GM12878 (cell line): ENCODE measurements at regions not wholly inside any gene's neighbourhood (a gene's known extent, or its start where the extent isn't known, plus 50 kb on each side); places are given as distances from the start of the nearest gene placed in this dataset.
A peak's percentile ranks its signal among the peaks of the same experiment; 100 is the strongest.

Experiments used
- ATF2 ChIP-seq: IDR thresholded peaks from 2 replicates; pipeline ENCODE4 v1.6.1; 2012; ENCODE audit warnings: low read length, inconsistent platforms
- ATF7 ChIP-seq: fragments of 450-650 bp; IDR thresholded peaks from 2 replicates; pipeline ENCODE4 v1.6.1; 2016; ENCODE audit warnings: low read depth, mild to moderate bottlenecking
- CBX5 ChIP-seq: sonication (generic); IDR thresholded peaks from 2 replicates; pipeline ENCODE4 v1.6.1; 2016; ENCODE audit warnings: low read depth, moderate library complexity, mild to moderate bottlenecking, inconsistent platforms
- E2F4 ChIP-seq: IDR thresholded peaks from 2 replicates; pipeline ENCODE4 v1.6.1; 2012; ENCODE audit warnings: low read depth, low read length, improper control_type of control experiment
- EP300 ChIP-seq, 2 experiments: fragments of 150-350 bp in 1 of 2; IDR thresholded peaks; 2 replicates each; pipeline ENCODE4 v1.6.1; 2011 to 2012; ENCODE audit warnings: low read depth in 2 of 2, low read length in 2 of 2, borderline replicate concordance in 1 of 2, improper control_type of control experiment in 1 of 2, inconsistent platforms in 1 of 2; ENCODE audit not compliant: control insufficient read depth in 1 of 2
- ESRRA ChIP-seq: IDR thresholded peaks from 2 replicates; pipeline ENCODE4 v1.6.1; 2012; ENCODE audit warnings: mild to moderate bottlenecking, low read length, improper control_type of control experiment
- GATAD2B ChIP-seq: fragments of 450-650 bp; conservative IDR thresholded peaks from 2 replicates; pipeline ENCODE4 v1.6.1; 2017; ENCODE audit warnings: low read depth, mild to moderate bottlenecking, moderate library complexity
- NRF1 ChIP-seq: conservative IDR thresholded peaks from 2 replicates; pipeline ENCODE4 v1.6.1; 2011; ENCODE audit warnings: mild to moderate bottlenecking, low read depth, low read length, improper control_type of control experiment
- PKNOX1 ChIP-seq: fragments of 450-650 bp; IDR thresholded peaks from 2 replicates; pipeline ENCODE4 v1.6.1; 2016; ENCODE audit warnings: mild to moderate bottlenecking
- RAD21 ChIP-seq: IDR thresholded peaks from 2 replicates; pipeline ENCODE4 v1.6.1; 2011; ENCODE audit warnings: mild to moderate bottlenecking, low read depth, low read length, moderate library complexity; ENCODE audit not compliant: insufficient read depth
- RB1 ChIP-seq: fragments of 450-650 bp; formaldehyde crosslinking; IDR thresholded peaks from 2 replicates; pipeline ENCODE4 v1.6.1; 2017; ENCODE audit warnings: mild to moderate bottlenecking, borderline replicate concordance
- RCOR1 ChIP-seq: conservative IDR thresholded peaks from 2 replicates; pipeline ENCODE4 v1.6.1; 2012; ENCODE audit warnings: low read depth, low read length, improper control_type of control experiment
- REST ChIP-seq: IDR thresholded peaks from 2 replicates; pipeline ENCODE4 v1.6.1; 2012; ENCODE audit warnings: mild to moderate bottlenecking, low read depth, low read length
- SMAD1 ChIP-seq: fragments of 450-650 bp; IDR thresholded peaks from 2 replicates; pipeline ENCODE4 v1.6.1; 2018; ENCODE audit warnings: mild to moderate bottlenecking, low read depth; ENCODE audit not compliant: partially characterized antibody
- SREBF2 ChIP-seq: IDR thresholded peaks from 2 replicates; pipeline ENCODE4 v1.6.1; 2012; ENCODE audit warnings: mild to moderate bottlenecking, low read length
- SUZ12 ChIP-seq: fragments of 200-600 bp; sonication (generic); IDR thresholded peaks from one replicate; pipeline ENCODE4 v1.6.1; 2018; ENCODE audit warnings: antibody characterized with exemption, mild to moderate bottlenecking; ENCODE audit not compliant: unreplicated experiment
- USF2 ChIP-seq: IDR thresholded peaks from 2 replicates; pipeline ENCODE4 v1.6.1; 2011; ENCODE audit warnings: low read depth, low read length, improper control_type of control experiment, borderline replicate concordance

- TF ChIP-seq EP300 (IDR thresholded peaks at IDR 0.05; ENCODE audit: borderline replicate concordance in 1 of 2, control insufficient read depth in 1 of 2, low read depth in 2 of 2, low read length in 2 of 2) (peak; percentile 23 to 64; a peak in 1 of 4 replicates), ESRRA (no peak), REST (no peak), GATAD2B (no peak), E2F4 (no peak), NRF1 (no peak), RCOR1 (no peak), USF2 (no peak), SUZ12 (no peak), PKNOX1 (no peak), RB1 (no peak), ATF7 (no peak), ATF2 (no peak), SREBF2 (no peak), CBX5 (no peak), RAD21 (no peak), SMAD1 (no peak)
These were observed 124.2 kb downstream of the TMCO5A start (continued) for GRCh38 chr15:38058596-38059075.
